ENCODE measurements at regions not wholly inside any gene's neighbourhood (a gene's known extent, or its start where the extent isn't known, plus 50 kb on each side); places are given as distances from the start of the nearest gene placed in this dataset.

- no peak for TF ChIP-seq CTCF (IDR thresholded peaks at IDR 0.05)
- no peak for TF ChIP-seq POLR2AphosphoS5 (IDR thresholded peaks at IDR 0.05; ENCODE audit: low read depth, low read length)
- no peak for TF ChIP-seq SIN3A (IDR thresholded peaks at IDR 0.05; ENCODE audit: borderline replicate concordance, insufficient read depth, low read depth, low read length)
- no peak for TF ChIP-seq REST (IDR thresholded peaks at IDR 0.05; ENCODE audit: insufficient read depth in 1 of 2, low read depth in 2 of 2, low read length in 1 of 2)
- no peak for TF ChIP-seq TCF7L2 (IDR thresholded peaks at IDR 0.05; ENCODE audit: low read depth, low read length)
- POLR2A ChIA-PET: interaction anchor here (0.6 kb wide), 1 partner anchor 585 kb away, joined by 3 read pairs; no protein-coding TSS in a partner anchor
- peaks cover 51% of the 10 kb centered on the region for H3K4me1 ChIP-seq (ENCODE audit: control insufficient read depth, insufficient read depth, low read length)
- no peak for DNase-seq (ENCODE audit: low read depth, low spot score)
- no peaks in the 10 kb centered on the region for H3K9me3 ChIP-seq (ENCODE audit: control insufficient read depth, insufficient read depth, low read depth, low read length)
- CTCF ChIA-PET: interaction anchor here (0.6 to 1.6 kb wide), 2 partner anchors 23 to 29 kb away, joined by 8 to 11 read pairs; no protein-coding TSS in a partner anchor
- no peak overlapping the region for H3K4me3 ChIP-seq (ENCODE audit: low read depth in 2 of 2, low read length in 2 of 2)
- ATAC-seq: no peak
- in situ Hi-C loops (cut with HindIII; ENCODE audit: low pct_unique_long_range_greater_than_20kb, low sequenced_read_pairs): no loop called here
- intact Hi-C loops (cut with micrococcal nuclease; ENCODE audit: unreplicated experiment): no loop called here
- BruUV-seq (replicated peaks): no TSS peak
- H3K36me3 ChIP-seq (ENCODE audit: control insufficient read depth, insufficient read depth, low read length): no peaks in the 10 kb centered on the region
- H3K27ac ChIP-seq (ENCODE audit: low read length): peak overlapping the region; percentile 78
- no peaks in the 10 kb centered on the region for H3K27me3 ChIP-seq (ENCODE audit: control insufficient read depth, insufficient read depth, low read length)
These were observed 195.5 kb upstream of the CIBAR2 start for GRCh38 chr16:85307552-85308364.

- DNase-seq (ENCODE audit: low read depth, low spot score) (no peak), ATAC-seq (no peak)
- ChIA-PET CTCF (interaction anchor here (0.6 to 1.6 kb wide), 2 partner anchors 22 to 54 kb away, joined by 4 to 11 read pairs; no protein-coding TSS in a partner anchor), POLR2A (interaction anchor here (0.7 kb wide), 1 partner anchor 251 kb away, joined by 3 read pairs; no protein-coding TSS in a partner anchor)
- no TSS peak for BruUV-seq (replicated peaks)
- H3K9me3 ChIP-seq (ENCODE audit: control insufficient read depth, insufficient read depth, low read depth, low read length): no peaks in the 10 kb centered on the region
- H3K36me3 ChIP-seq (ENCODE audit: control insufficient read depth, insufficient read depth, low read length): no peaks in the 10 kb centered on the region
- intact Hi-C loops (cut with micrococcal nuclease; ENCODE audit: unreplicated experiment): no loop called here
- TF ChIP-seq POLR2AphosphoS5 (IDR thresholded peaks at IDR 0.05; ENCODE audit: low read depth, low read length) (no peak), REST (IDR thresholded peaks at IDR 0.05; ENCODE audit: insufficient read depth in 1 of 2, low read depth in 2 of 2, low read length in 1 of 2) (no peak), TCF7L2 (IDR thresholded peaks at IDR 0.05; ENCODE audit: low read depth, low read length) (no peak), SIN3A (IDR thresholded peaks at IDR 0.05; ENCODE audit: borderline replicate concordance, insufficient read depth, low read depth, low read length) (no peak), CTCF (IDR thresholded peaks at IDR 0.05) (no peak)
- H3K27ac ChIP-seq (ENCODE audit: low read length): peak overlapping the region; percentile 78
- in situ Hi-C loops (cut with HindIII; ENCODE audit: low pct_unique_long_range_greater_than_20kb, low sequenced_read_pairs): no loop called here
- H3K4me3 ChIP-seq (ENCODE audit: low read depth in 2 of 2, low read length in 2 of 2): no peak overlapping the region
- peaks cover 51% of the 10 kb centered on the region for H3K4me1 ChIP-seq (ENCODE audit: control insufficient read depth, insufficient read depth, low read length)
- no peaks in the 10 kb centered on the region for H3K27me3 ChIP-seq (ENCODE audit: control insufficient read depth, insufficient read depth, low read length)
These were observed 196.6 kb upstream of the CIBAR2 start for GRCh38 chr16:85308611-85309540.
